GM13976 (cell line): ENCODE measurements at regions not wholly inside any gene's neighbourhood (a gene's known extent, or its start where the extent isn't known, plus 50 kb on each side); places are given as distances from the start of the nearest gene placed in this dataset.
"Not testable (repeated sequence)": the region's sequence is repeated elsewhere in the genome, so short reads cannot be mapped to it uniquely, and the experiment has no call there.

Source experiments
- DNase-seq: peaks from one replicate; pipeline ENCODE4 v3.0.0; 2012; ENCODE audit warnings: low spot score
- in situ Hi-C: fragments of 300-500 bp; cut with MboI; formaldehyde crosslinking; loops from one replicate; pipeline ENCODE4 v1.12.0; 2022; ENCODE audit warnings: low sequenced_read_pairs, mixed read lengths, inconsistent platforms; ENCODE audit not compliant: unreplicated experiment
- TF ChIP-seq, protein P1 (sequence below): IDR thresholded peaks from 2 replicates; pipeline ENCODE4 v1.5.1; 2012; ENCODE audit warnings: borderline replicate concordance, mild to moderate bottlenecking; ENCODE audit not compliant: insufficient read depth; ENCODE audit errors: extremely low read depth, missing control alignments, control extremely low read depth

GRCh38 chr9:60525879-60526686, 388.1 kb upstream of the SPATA31A5 start:
- in situ Hi-C loops: not testable (repeated sequence)

GRCh38 chr9:60526694-60527231, 387.4 kb upstream of the SPATA31A5 start:
- DNase-seq, in situ Hi-C loops: not testable (repeated sequence)

More at GRCh38 chr9:60525879-60526686, 388.1 kb upstream of the SPATA31A5 start:
- DNase-seq: not testable (repeated sequence)

DNA sequence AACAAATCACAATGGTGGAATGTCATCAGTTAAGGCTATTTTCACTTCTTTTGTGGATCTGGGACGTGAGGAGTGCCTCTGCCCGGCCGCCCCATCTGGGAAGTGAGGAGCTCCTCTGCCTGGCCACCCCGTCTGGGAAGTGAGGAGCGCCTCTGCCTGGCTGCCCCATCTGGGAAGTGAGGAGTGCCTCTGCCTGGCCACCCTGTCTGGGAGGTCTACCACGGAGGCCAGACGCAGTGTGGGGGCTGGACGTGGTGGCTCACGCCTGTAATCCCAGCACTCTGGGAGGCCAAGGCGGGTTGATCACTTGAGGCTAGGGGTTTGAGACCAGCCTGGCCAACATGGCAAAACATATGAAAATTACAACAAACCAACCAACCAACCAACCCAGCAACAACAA, 369.7 kb upstream of the SPATA31A5 start:
- in situ Hi-C loops, DNase-seq: not testable (repeated sequence)

GRCh38 chr9:60545346-60545877, 368.8 kb upstream of the SPATA31A5 start:
- in situ Hi-C loops: no loop called here
- TF ChIP-seq, protein P1, sequence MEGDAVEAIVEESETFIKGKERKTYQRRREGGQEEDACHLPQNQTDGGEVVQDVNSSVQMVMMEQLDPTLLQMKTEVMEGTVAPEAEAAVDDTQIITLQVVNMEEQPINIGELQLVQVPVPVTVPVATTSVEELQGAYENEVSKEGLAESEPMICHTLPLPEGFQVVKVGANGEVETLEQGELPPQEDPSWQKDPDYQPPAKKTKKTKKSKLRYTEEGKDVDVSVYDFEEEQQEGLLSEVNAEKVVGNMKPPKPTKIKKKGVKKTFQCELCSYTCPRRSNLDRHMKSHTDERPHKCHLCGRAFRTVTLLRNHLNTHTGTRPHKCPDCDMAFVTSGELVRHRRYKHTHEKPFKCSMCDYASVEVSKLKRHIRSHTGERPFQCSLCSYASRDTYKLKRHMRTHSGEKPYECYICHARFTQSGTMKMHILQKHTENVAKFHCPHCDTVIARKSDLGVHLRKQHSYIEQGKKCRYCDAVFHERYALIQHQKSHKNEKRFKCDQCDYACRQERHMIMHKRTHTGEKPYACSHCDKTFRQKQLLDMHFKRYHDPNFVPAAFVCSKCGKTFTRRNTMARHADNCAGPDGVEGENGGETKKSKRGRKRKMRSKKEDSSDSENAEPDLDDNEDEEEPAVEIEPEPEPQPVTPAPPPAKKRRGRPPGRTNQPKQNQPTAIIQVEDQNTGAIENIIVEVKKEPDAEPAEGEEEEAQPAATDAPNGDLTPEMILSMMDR: no peak
- peak; percentile 1 for DNase-seq

DNA sequence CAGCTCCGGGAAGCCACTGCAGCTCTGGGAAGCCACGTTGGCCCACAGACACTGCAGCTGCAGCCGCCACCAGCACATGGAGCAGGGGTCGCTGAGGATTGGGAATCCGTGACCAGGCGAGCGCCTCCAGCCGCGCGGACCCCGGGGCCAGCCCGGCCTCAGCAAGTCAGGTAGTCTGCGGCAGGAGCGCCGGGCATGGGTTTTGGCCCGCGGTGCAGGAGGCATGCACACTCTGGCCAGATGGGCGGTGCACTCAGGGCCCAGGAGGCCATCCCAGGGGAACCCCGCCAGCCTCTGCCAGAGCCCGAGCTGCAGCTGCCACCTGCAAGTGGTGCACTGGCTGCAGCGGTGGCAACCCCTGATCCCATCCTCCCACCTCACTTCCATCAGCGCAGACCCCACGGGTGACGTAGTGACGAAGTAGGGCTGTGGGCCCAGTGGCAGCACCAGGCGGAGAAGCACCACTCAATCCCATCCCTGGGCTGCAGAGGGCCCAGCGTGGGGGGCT, 368.3 kb upstream of the SPATA31A5 start:
- TF ChIP-seq, protein P1: no peak
- DNase-seq: peak; percentile 1
- in situ Hi-C loops: no loop called here

DNA sequence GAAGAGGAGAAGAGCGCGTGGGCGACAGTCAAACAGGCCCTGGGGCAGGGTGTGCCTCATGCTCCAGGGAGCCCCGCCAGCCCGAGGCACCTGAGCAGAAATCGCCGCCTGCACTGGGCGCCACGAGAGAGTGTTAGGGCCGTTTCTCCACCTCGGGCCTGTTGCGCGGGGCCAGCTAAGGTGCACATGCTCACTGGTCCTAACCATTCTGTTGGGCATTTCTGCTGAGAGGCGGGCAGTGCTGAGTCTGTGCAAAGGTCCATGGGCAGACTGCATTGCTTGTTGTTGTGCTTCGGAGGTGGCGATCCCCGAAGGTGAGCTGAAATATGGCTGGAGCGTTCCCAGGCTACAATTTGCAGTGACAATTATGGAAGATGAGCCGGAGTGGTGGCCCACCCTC, 367.8 kb upstream of the SPATA31A5 start:
- in situ Hi-C loops: no loop called here
- peak; percentile 1 for DNase-seq
- TF ChIP-seq, protein P1: no peak

DNA sequence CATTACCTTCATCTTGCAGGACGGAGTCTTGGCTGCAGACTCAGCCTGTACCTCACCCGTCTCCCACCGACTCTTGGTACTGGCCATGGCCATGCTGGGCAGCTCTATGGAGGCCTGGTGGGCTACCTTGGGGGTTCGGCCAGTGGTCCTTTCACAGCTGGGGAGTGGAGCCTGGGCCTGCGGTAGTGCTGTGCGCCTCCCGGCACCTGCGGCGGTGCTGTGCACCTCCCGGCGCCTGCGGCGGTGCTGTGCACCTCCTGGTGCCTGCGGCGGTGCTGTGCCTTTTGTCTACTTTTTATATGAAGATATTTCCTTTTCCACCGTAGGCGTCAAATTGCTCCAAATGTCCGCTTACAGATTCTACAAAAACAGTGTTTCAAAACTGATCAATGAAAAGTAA, 367.2 kb upstream of the SPATA31A5 start:
- in situ Hi-C loops: not testable (repeated sequence)
- DNase-seq: peak; percentile 1
